ENCODE measurements at regions not wholly inside any gene's neighbourhood (a gene's known extent, or its start where the extent isn't known, plus 50 kb on each side); places are given as distances from the start of the nearest gene placed in this dataset.

GRCh38 chr19:28731577-28731976 is 481.4 kb downstream of the UQCRFS1 start:
- Mint-ChIP-seq H3K36me3 (no peaks in the 10 kb centered on the region), H3K27ac (no peak overlapping the region), H3K4me1 (peaks cover 13 to 14% of the 10 kb centered on the region in 2 donors), H3K4me3 (no peak overlapping the region), H3K27me3 (ENCODE audit: low read depth in 3 of 3) (peaks cover 5 to 16% (median 11%) of the 10 kb centered on the region in 3 donors), H3K9me3 (peaks cover 0 to 2% (median 0%) of the 10 kb centered on the region in 6 donors)
- DNase-seq: no peak

- Mint-ChIP-seq H3K27ac (no peak overlapping the region), H3K4me1 (peaks cover 13 to 14% of the 10 kb centered on the region in 2 donors), H3K9me3 (no peaks in the 10 kb centered on the region), H3K27me3 (ENCODE audit: low read depth in 3 of 3) (peaks cover 8 to 18% (median 11%) of the 10 kb centered on the region in 3 donors), H3K36me3 (no peaks in the 10 kb centered on the region), H3K4me3 (no peak overlapping the region)
- no peak for DNase-seq
Measured at GRCh38 chr19:28730791-28731512, 482.0 kb downstream of the UQCRFS1 start.

GRCh38 chr19:28727480-28728159 is 485.3 kb downstream of the UQCRFS1 start:
- peaks cover 13 to 14% of the 10 kb centered on the region in 2 donors for H3K4me1 Mint-ChIP-seq
- peak overlapping the region; percentile 64 to 79 (median 75) for H3K4me3 Mint-ChIP-seq
- peaks cover 11 to 18% (median 11%) of the 10 kb centered on the region in 3 donors for H3K27me3 Mint-ChIP-seq (ENCODE audit: low read depth in 3 of 3)
- no peaks in the 10 kb centered on the region for H3K9me3 Mint-ChIP-seq
- H3K36me3 Mint-ChIP-seq: no peaks in the 10 kb centered on the region
- peak; percentile 51 to 65 (median 51) for DNase-seq
- no peak overlapping the region for H3K27ac Mint-ChIP-seq

- Mint-ChIP-seq H3K9me3 (no peaks in the 10 kb centered on the region), H3K4me3 (peak overlapping the region; percentile 40 to 78 (median 72)), H3K27ac (no peak overlapping the region), H3K27me3 (ENCODE audit: low read depth in 3 of 3) (peaks cover 11 to 17% (median 11%) of the 10 kb centered on the region in 3 donors), H3K36me3 (no peaks in the 10 kb centered on the region), H3K4me1 (peaks cover 13 to 14% of the 10 kb centered on the region in 2 donors)
- DNase-seq: no peak
Measured at GRCh38 chr19:28726533-28727479, 486.1 kb downstream of the UQCRFS1 start.

- H3K36me3 Mint-ChIP-seq: peaks cover 0 to 4% (median 0%) of the 10 kb centered on the region in 3 donors
- DNase-seq: no peak
- peaks cover 21 to 28% of the 10 kb centered on the region in 2 donors for H3K4me1 Mint-ChIP-seq
- no peak overlapping the region for H3K27ac Mint-ChIP-seq
- H3K9me3 Mint-ChIP-seq: peaks cover 0 to 5% (median 0%) of the 10 kb centered on the region in 6 donors
- no peak overlapping the region for H3K4me3 Mint-ChIP-seq
- peaks cover 3 to 11% (median 9%) of the 10 kb centered on the region in 3 donors for H3K27me3 Mint-ChIP-seq (ENCODE audit: low read depth in 3 of 3)
Measured at GRCh38 chr19:28718909-28719308, 494.0 kb downstream of the UQCRFS1 start.

- peaks cover 0 to 2% (median 0%) of the 10 kb centered on the region in 6 donors for H3K9me3 Mint-ChIP-seq
- peaks cover 26 to 35% of the 10 kb centered on the region in 2 donors for H3K4me1 Mint-ChIP-seq
- peaks cover 0 to 4% (median 0%) of the 10 kb centered on the region in 3 donors for H3K36me3 Mint-ChIP-seq
- H3K4me3 Mint-ChIP-seq: peak overlapping the region; percentile 46 to 77 (median 52)
- DNase-seq: peak; percentile 73 to 77 (median 75)
- peaks cover 3 to 13% (median 9%) of the 10 kb centered on the region in 3 donors for H3K27me3 Mint-ChIP-seq (ENCODE audit: low read depth in 3 of 3)
- peak overlapping the region; percentile 3 to 82 (median 64) for H3K27ac Mint-ChIP-seq
Measured at GRCh38 chr19:28715157-28715556, 497.8 kb downstream of the UQCRFS1 start.

- Mint-ChIP-seq H3K9me3 (no peaks in the 10 kb centered on the region), H3K36me3 (no peaks in the 10 kb centered on the region), H3K27me3 (ENCODE audit: low read depth in 3 of 3) (peaks cover 0 to 14% (median 5%) of the 10 kb centered on the region in 3 donors), H3K4me1 (peaks cover 26 to 33% of the 10 kb centered on the region in 2 donors), H3K27ac (no peak overlapping the region), H3K4me3 (no peak overlapping the region)
- DNase-seq: no peak
Measured at GRCh38 chr19:28711411-28711810, 501.5 kb downstream of the UQCRFS1 start.

- H3K4me3 Mint-ChIP-seq: no peak overlapping the region
- H3K36me3 Mint-ChIP-seq: no peaks in the 10 kb centered on the region
- H3K27ac Mint-ChIP-seq: no peak overlapping the region
- H3K4me1 Mint-ChIP-seq: peaks cover 18 to 21% of the 10 kb centered on the region in 2 donors
- DNase-seq: peak; percentile 55 to 68 (median 63)
- no peaks in the 10 kb centered on the region for H3K9me3 Mint-ChIP-seq
- peaks cover 0 to 9% (median 3%) of the 10 kb centered on the region in 3 donors for H3K27me3 Mint-ChIP-seq (ENCODE audit: low read depth in 3 of 3)
Measured at GRCh38 chr19:28710278-28710677, 502.7 kb downstream of the UQCRFS1 start.

- no peaks in the 10 kb centered on the region for H3K9me3 Mint-ChIP-seq
- peaks cover 0 to 3% (median 0%) of the 10 kb centered on the region in 3 donors for H3K27me3 Mint-ChIP-seq (ENCODE audit: low read depth in 3 of 3)
- no peak overlapping the region for H3K4me3 Mint-ChIP-seq
- H3K36me3 Mint-ChIP-seq: no peaks in the 10 kb centered on the region
- H3K4me1 Mint-ChIP-seq: no peaks in the 10 kb centered on the region
- no peak overlapping the region for H3K27ac Mint-ChIP-seq
- no peak for DNase-seq
Measured at GRCh38 chr19:28706693-28707092, 506.3 kb downstream of the UQCRFS1 start.

- H3K4me1 Mint-ChIP-seq: no peaks in the 10 kb centered on the region
- H3K4me3 Mint-ChIP-seq: no peak overlapping the region
- no peak overlapping the region for H3K27ac Mint-ChIP-seq
- H3K36me3 Mint-ChIP-seq: no peaks in the 10 kb centered on the region
- peaks cover 0 to 3% (median 2%) of the 10 kb centered on the region in 3 donors for H3K27me3 Mint-ChIP-seq (ENCODE audit: low read depth in 3 of 3)
- H3K9me3 Mint-ChIP-seq: no peaks in the 10 kb centered on the region
- no peak for DNase-seq
Measured at GRCh38 chr19:28705008-28705407, 507.9 kb downstream of the UQCRFS1 start.

- Mint-ChIP-seq H3K36me3 (no peaks in the 10 kb centered on the region), H3K27me3 (ENCODE audit: low read depth in 3 of 3) (peaks cover 0 to 3% (median 2%) of the 10 kb centered on the region in 3 donors), H3K9me3 (no peaks in the 10 kb centered on the region), H3K4me3 (no peak overlapping the region), H3K4me1 (no peaks in the 10 kb centered on the region), H3K27ac (no peak overlapping the region)
- DNase-seq: no peak
Measured at GRCh38 chr19:28703400-28703956, 509.5 kb downstream of the UQCRFS1 start.

GRCh38 chr19:28701491-28701890 is 511.5 kb downstream of the UQCRFS1 start:
- no peak overlapping the region for H3K27ac Mint-ChIP-seq
- H3K4me1 Mint-ChIP-seq: no peaks in the 10 kb centered on the region
- H3K9me3 Mint-ChIP-seq: no peaks in the 10 kb centered on the region
- H3K27me3 Mint-ChIP-seq (ENCODE audit: low read depth in 3 of 3): peaks cover 2 to 4% (median 3%) of the 10 kb centered on the region in 3 donors
- H3K36me3 Mint-ChIP-seq: no peaks in the 10 kb centered on the region
- H3K4me3 Mint-ChIP-seq: no peak overlapping the region
- no peak for DNase-seq

GRCh38 chr19:28700176-28700575 is 512.8 kb downstream of the UQCRFS1 start:
- H3K4me3 Mint-ChIP-seq: no peak overlapping the region
- H3K9me3 Mint-ChIP-seq: no peaks in the 10 kb centered on the region
- no peak for DNase-seq
- H3K4me1 Mint-ChIP-seq: no peaks in the 10 kb centered on the region
- peaks cover 2 to 6% (median 3%) of the 10 kb centered on the region in 3 donors for H3K27me3 Mint-ChIP-seq (ENCODE audit: low read depth in 3 of 3)
- no peaks in the 10 kb centered on the region for H3K36me3 Mint-ChIP-seq
- no peak overlapping the region for H3K27ac Mint-ChIP-seq

All from immature natural killer cell (primary cell).